ENCODE measurements at regions not wholly inside any gene's neighbourhood (a gene's known extent, or its start where the extent isn't known, plus 50 kb on each side); places are given as distances from the start of the nearest gene placed in this dataset.
"Not testable (repeated sequence)": the region's sequence is repeated elsewhere in the genome, so short reads cannot be mapped to it uniquely, and the experiment has no call there.

DNA sequence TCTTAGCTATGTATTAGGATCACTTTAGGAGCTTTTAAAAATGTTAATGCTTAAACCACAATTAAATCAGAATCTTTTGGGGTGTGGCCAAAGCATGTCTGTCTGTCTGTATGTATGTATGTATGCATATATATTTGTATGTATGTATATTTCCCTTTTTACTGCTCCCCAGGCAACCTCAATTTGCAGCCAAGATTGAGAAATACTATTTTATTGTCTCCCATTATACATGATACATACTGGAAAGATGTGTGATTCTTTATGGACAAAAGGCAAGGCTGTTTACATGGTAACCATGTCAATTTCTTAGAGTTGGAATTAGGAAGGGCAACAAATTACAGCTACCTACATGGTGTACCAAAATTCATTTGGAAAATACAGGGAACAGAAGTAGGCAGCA, 783.6 kb downstream of the ETS1 start:
- no peak for DNase-seq

DNA sequence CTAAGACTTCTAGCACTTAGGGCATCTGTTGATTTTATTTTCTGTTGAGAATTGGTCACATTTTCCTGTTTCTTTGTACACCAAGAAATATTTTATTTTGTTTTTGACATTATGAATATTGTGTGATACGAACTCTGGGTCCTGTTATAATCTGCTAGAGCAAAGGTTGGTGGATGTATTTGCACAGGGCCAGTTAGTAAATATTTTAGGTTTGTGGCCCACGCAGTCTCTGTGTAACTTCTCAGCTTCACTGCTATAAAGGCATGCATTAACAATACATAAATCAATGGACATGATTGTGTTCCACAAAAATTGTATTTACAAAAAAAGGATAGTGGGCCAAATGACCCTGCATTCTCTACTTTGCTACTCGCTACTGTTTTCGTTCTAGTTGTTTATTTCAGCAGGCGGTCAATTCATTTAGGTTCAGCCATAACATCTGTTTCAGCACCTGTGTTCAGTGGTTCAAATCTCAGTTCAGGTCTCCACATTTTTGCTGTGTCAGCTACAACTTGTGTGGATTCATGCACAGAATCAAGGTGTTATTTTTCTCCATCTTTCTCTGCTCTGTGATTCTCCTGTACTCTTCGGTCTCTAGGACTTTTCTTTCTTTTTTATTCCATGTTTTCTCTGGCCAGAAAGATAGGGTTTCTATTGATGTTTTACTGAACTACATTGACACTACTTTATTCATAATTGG, 786.2 kb downstream of the ETS1 start:
- no peak for DNase-seq

DNA sequence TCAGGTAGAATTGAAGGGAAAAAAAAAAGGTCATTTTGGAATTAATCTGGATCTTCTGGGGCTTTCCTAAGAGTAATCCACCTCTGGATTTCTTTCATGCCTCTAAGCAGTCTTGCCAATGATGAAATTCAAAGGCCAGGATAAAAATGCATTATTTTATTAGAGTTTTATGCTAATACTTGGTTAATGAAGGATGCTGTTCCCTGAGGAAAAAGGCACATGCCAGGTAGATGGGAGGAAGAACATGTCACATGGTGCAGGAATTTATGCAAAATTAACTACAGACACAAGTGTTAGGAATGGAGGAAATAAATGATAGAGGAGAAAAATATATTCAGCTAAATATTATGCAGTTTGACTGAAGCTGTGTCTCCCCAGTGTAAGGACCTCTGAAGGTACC, 792.0 kb downstream of the ETS1 start:
- no peak for DNase-seq

DNA sequence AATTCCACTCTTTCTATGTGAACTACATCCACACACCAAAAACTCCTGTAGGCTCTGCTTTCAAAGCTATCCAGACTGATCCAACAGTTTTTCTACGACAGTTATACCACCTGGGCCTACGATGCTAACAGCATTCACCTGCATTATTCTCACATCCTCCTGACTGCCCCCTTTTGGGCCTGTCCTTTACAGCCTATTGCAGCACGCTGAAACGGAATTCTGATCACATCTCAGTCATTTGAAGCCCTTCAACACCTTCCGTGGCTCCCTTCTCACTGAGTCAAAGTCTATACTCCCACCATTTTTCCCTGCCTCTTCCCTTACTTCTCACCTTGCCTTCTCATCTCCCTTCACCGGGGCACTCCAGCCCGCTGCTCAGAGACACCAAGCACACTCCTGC, 791.3 kb upstream of the KIRREL3 start:
- DNase-seq, result no peak

DNA sequence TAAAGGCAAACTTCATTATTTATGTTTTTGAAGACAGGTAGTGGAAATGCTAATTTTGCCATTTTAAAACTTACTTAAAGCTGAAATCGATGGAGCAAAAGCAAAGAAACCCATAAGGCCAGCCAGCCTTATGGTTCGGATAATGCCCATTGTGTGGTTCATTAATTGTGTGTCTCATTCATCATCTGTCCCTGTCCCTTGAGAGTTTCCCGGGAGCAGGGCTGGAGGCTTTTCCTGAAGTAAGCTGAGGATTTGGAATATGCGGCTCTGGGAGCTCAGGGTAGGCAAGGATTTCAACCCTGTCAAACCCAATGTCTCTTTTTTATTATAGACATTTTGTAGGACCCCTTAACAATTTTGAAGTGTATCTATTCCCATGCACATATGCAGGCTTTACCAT, 790.0 kb upstream of the KIRREL3 start:
- DNase-seq, result no peak

DNA sequence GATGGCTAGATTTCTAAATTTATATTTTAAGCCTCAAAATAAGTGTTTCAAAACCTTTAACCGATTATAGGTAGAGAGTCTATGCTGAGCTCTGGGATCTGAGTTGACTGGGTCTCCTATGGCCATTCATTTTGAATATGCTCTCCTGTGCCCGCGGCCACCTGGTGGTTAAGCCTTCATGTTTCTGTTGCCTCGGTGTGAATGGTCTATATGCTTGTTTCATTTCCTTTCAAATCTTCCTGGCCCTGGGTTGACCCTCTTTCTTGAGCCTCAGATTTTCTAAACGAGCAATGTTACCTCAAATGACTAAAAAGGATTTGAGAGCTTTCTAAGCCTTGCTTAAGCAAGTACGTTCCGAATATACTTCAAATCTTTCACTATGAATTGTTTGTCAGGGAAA, 789.4 kb upstream of the KIRREL3 start:
- no peak for DNase-seq

DNA sequence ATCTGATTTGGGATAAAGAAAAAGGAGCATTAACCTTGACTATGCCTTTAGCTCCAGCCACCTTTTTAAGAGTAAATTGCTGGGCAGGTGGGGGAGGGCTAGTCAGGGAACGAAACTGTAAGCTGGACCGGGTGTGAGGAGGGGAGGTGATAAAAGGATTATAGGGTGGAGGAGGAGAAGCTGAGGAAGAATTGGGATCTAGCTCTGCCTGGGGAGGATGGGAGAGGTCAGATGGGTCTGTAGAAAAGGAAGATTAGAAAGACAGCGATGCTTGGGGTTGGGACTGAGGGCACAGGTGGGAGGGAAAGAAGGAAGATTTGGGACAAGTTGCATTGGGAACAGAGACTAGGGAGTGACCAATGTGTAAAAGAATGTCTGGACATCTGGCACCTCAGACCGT, 772.4 kb upstream of the KIRREL3 start:
- not testable (repeated sequence) for DNase-seq

DNA sequence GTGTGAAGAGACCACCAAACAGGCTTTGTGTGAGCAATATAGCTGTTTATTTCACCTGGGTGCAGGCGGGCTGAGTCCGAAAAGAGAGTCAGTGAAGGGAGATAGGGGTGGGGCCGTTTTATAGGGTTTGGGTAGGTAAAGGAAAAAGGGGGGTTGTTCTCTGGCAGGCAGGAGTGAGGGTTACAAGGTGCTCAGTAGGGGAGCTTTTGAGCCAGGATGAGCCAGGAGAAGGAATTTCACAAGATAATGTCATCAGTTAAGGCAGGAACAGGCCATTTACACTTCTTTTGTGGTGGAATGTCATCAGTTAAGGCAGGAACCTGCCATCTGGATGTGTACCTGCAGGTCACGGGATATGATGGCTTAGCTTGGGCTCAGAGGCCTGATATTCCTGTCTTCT, 768.4 kb upstream of the KIRREL3 start:
- DNase-seq, result not testable (repeated sequence)

DNA sequence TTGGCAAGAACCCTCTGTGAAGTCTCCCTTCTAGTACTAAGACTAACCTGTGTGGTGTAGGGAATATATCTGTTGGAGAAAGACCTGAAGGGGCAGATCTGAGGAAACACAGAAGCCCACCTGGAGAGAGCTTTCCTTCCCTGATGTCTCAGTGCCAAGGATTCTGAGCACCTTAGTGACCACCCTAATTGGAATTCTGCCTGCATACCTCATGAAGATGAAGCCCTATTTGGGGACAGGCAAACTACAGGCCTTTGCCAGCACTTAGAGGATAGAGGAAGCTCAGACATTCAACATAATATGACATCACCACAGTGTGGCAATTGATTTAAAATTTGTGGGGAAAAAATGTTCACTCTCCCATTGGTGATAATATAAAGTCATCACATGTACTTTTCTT, 766.2 kb upstream of the KIRREL3 start:
- DNase-seq, result no peak

DNA sequence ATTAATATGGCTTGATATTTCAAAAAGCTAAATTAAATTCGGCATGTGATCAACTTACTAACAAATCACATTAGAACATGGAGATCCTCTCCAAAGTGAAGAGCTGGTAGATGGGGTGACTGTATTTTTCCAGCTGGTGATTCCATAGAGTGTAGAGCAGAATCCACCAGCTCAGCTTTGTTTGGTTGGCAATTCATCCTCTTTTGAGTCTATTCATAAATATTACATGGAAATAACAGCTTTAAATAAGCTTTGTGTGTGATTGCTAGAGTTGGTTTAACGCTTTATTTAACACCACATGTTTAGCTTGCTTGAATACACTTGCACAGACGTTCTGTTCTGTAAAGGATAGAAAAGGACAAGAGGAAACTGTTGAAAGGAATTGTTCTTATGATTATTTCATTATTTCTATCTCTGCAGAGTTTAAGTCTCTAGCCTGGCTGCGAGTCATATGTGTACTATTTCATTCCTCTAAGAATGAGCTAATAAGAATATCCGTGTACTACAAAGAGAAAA, 738.3 kb upstream of the KIRREL3 start:
- no peak for DNase-seq

DNA sequence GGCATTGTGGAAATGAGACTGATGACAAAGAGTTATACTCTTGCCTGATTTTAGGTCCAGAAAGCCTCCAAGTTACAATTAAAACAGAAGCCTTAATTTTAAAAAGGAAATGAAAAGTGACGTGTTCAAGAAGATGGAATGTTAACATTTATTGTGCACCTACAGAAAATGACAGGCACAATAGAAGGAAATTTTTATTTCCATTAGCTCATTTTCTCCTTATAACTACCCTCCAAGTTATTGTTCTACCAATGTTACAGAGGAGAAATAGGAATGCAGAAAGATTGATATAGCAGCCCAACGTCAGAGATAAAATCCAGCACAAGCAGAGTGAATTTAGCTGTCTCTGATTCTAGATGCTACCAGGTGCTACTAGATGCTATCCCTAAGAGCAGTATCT, 736.9 kb upstream of the KIRREL3 start:
- no peak for DNase-seq

DNA sequence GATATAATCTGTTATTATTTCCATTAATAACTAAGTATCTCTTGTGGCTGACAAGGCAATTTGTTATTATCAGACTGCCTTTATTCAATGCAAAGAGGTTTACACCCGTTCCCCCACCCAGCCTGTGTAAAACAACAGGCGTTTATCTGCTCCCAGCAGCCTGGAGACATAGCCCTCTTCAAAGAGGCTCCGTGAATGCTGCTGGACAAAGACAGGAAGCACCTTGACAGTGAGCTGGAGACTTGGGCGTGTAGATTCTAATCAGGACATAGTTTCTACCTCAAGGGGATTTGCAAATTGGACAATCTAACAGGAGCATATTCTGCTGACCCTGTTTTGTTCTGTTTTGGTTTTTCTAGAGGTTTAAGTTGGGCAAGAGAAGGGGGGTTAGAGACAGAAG, 733.0 kb upstream of the KIRREL3 start:
- DNase-seq, result no peak

DNA sequence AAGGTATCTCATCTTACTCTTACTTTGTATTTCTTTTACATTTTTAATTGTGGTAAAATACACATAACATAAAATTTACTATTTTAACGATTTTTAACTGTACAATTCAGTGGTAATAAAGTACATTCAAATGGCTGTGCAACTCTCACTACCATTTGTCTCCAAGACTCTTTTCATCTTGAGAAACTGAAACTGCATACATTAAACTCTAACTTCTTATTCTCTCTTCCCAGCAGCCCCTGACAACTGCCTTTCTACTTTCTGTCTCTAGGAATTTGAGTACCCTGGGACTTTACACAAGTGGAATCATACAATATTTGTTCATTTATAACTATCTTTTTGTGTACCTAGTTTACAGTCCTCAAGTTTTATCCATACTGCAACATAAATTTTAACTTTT, 725.8 kb upstream of the KIRREL3 start:
- DNase-seq, result no peak

DNA sequence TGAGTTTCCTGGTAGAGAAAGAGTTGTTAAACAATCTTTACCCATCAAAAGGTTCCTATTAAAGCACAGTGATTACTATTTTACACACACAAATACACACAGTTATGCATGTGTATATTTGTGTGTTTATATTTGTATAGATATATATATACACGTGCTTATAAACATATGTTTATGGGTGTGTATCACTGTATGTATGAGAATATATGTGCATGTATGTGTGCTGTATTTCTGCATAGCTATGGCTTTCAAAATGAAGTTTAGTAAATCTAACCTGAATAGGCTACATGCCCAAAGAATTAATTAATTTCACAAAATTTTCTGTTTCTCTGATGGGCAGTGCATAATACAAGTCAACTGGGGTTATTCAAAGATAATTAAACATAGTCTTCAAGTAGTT, 723.1 kb upstream of the KIRREL3 start:
- DNase-seq, result no peak

DNA sequence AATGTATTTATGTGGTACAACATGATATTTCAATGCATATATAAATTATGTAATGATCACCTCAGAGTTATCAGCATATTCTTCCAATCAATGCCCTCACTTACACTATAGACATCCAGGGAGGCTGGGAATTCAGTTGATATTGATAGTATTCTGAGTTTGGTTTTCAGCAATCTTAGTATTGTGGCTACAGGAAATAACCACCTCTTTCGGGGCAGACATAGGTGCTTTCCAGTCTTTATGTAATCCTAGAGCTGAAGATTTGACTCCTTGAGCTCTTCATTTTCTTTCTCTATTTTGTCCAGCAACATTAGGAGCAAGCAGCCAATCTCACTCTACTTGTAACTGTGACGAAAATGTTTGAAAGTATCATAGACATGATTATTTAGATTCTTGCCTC, 712.7 kb upstream of the KIRREL3 start:
- DNase-seq, result no peak

DNA sequence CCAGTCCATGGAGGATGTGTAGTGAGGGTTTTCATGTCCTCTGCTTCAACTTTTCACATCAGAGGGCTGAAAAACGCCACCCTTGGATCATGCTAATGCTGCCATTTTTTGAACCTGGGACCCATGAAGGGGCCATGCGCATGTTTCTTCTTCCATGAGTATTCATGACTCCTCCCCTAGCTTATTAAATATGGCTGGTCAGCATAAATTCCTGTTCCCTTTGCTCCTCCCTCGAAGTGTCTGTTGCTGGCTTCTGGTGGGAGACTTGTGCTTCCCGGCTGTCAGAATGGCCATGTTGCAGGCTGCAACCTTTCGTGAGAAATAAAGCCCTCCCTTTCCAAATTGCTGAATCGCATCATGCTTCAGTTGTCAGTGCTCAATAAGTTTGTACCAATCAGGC, 711.2 kb upstream of the KIRREL3 start:
- DNase-seq, result no peak

DNA sequence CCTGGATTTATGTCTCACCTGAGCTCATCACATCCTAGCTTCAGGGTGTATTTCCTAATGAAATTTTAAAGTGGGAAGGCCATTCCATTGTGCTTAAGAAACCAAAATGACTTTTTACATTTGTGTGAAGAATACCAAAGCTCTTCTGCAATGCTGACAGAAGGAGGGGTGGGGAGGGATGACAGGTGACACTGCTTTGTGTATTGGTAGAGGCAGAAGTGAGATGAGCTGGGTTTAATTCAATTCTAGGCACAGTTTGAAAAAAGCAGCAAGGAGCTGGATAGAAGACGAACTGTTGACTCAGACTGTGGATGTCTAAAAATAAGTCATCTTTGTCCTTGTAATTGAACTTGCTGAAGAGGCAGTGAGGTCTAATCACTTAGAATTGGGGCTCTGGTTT, 710.3 kb upstream of the KIRREL3 start:
- DNase-seq, result no peak

DNA sequence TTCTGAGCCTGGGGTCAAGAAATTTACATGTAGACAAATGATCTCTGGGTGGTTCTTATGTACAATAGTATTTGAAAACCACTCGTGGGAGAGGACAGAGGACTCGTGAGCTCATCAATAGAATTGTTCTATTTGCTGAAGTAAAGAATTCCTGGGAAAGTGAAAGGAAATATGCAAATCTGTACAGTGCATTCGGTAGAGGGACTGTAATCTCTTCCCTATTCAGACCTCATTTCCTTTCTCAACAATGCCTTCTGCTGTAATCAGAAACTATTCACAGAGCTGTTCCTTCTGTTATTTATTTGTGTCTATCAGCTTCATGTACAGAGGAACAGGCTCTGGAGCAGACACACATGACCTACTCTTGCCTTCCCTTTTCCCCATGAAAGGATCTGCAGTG, 709.4 kb upstream of the KIRREL3 start:
- DNase-seq, result no peak

DNA sequence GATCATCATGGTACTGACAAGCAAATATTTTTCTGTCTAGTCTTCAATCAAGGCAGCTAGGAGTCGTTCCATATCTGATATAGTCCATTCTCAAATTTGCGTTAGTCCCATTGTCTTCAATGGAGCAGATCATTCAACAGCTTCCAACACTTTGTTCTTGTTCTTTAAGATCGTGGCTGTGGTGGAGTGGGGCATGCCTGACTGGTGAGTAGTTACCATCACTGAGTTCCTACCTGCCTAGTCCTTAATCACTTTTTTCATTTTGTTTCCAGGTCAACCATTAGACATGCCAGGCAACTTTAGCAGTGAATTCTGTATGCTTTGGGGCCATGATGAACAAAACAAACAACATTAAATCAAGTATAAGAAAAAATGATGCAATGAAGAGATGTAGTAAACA, 693.1 kb upstream of the KIRREL3 start:
- DNase-seq, result no peak

DNA sequence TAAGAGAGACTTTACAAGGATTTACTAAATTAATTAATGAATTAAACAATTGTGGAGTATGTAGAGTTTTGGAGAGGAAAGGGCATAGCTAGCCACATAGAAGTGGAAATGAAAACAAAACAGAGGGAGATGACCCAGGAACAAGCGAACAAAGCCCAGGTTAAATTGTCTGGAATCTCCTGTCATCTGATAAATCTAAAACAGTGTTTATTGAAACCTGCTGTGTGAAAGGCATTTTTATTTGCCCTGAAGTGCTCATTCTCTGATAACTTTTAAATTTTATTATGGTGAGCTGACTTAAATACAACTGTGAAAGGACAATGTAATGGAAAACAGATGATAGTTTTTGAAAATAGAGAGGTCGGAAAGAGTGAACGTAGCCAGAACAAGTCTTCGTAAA, 682.8 kb upstream of the KIRREL3 start:
- no peak for DNase-seq

DNA sequence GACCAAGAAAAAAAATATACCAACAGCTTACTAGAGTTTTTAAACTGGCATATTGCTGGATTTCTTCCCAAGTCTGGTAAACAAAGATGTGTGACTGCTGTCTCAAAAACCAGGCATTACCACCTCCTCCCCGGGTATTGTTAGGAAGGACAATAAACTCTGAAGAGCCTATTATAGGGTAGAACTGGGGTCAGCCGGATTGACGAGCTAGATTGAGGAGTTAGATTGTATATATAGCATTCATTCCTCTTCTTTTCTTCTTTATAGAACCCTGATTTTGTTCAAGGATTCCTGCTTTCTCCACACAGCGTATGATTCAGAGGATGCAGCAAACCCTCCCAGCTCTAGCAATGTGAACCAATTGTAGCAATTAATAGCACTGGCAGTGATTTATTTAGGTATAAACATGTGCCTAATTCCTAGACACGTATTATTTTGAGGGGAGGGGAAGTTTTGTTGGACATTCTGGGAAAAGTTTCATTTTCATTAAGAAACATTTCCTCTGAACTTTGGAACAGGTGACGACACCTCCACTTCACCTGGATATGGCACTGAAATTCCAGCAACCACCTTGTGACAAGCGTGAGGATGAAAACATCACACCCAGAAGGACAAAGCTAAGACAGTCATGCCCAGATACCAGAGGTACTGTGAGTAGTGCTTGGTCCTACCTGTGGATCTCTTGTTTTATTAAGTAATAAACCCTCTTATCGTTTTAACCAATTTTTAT, 679.4 kb upstream of the KIRREL3 start:
- no peak for DNase-seq

DNA sequence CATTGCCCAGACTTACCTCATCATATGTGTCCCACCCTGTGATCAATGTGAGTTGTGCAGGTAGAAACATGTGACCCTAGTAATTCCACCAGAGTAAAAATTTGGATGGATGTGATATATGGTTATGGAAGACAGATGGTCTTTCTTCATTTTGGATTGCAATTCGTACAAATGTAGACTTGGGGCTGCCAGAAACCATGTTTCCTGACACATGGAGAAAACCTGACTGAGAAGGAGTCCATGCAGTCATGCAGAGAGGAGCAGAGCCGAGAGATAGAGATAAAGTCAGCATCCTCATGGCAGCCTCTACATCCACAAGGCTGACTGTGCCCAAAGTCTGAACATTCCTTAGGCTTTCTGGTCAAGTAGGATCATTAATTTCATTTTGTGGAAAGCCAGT, 678.1 kb upstream of the KIRREL3 start:
- no peak for DNase-seq

DNA sequence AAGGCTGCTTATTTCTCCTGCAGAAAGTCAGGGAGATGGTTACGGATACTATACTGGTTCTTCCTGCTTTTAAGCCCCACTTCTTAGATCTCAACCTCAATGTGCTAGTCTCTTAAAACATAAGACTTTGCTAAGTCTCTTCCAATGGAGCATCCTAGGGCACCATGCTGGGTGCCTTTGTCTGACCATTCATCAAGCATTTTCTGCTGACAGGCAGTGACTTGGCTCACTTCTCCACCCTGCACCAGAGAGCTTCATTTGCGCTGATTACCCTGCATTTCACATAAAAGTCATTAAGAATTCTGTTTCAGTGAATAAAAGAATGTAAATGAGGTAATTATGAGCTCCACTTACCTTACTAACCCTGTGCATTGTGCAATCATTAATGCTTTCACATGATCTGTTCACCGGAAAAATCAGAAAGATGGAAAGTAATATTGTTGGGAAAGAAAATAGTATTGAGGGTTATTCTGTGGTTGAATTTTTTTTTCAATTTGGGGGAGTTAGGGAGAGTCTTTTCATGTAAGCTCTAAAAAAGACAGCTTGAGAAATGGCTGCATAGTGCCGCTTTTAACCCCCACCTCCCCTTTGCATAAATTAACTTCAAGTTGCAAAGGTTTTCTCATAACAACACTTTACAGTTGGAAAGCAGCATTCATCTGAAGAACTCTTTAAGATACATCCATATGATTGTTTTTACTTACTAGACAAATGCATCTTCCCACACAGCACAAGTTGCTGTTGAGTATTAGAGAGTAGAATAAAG, 677.3 kb upstream of the KIRREL3 start:
- no peak for DNase-seq

DNA sequence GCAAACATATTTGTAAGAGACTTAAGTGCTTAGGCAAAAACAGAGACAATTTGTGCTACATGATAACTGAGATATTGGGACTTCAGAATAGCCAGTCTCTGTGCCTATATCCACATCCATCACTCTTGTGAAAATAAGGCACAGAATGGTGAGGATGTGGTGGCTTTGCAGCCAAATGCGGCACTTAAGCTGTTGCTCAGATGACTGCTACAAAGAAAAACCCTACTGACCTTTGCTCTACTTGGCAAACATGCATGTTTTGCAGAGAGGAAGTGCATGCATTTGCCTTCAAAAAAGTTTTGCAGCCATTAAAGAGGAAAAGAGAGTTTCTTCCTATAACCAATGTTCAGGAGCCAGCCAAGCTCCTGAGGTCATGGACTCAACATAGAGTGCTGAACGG, 675.0 kb upstream of the KIRREL3 start:
- DNase-seq, result no peak

All from NCI-H187 (cell line).